ENCODE measurements at regions not wholly inside any gene's neighbourhood (a gene's known extent, or its start where the extent isn't known, plus 50 kb on each side); places are given as distances from the start of the nearest gene placed in this dataset.

GRCh38 chrX:40953369-40953768 lies 131.9 kb upstream of the USP9X start (continued):
- TF ChIP-seq ZBTB40 (IDR thresholded peaks at IDR 0.05; ENCODE audit: borderline replicate concordance) (no peak), ATF7 (IDR thresholded peaks at IDR 0.05; ENCODE audit: low read depth) (peak; percentile 40; the same call in 1 of the 2 replicates), CUX1 (IDR thresholded peaks at IDR 0.05; ENCODE audit: insufficient replicate concordance, low read depth, low read length) (peak; percentile 99), ATF2 (IDR thresholded peaks at IDR 0.05; ENCODE audit: low read length) (peak; percentile 45; the same call in 1 of the 2 replicates), RAD51 (IDR thresholded peaks at IDR 0.05) (no peak), SMAD1 (IDR thresholded peaks at IDR 0.05; ENCODE audit: low read depth, partially characterized antibody) (no peak), MTA2 (IDR thresholded peaks at IDR 0.05; ENCODE audit: low read depth) (peak; percentile 95), RB1 (IDR thresholded peaks at IDR 0.05; ENCODE audit: borderline replicate concordance) (no peak)
